ENCODE measurements at regions not wholly inside any gene's neighbourhood (a gene's known extent, or its start where the extent isn't known, plus 50 kb on each side); places are given as distances from the start of the nearest gene placed in this dataset.

DNA sequence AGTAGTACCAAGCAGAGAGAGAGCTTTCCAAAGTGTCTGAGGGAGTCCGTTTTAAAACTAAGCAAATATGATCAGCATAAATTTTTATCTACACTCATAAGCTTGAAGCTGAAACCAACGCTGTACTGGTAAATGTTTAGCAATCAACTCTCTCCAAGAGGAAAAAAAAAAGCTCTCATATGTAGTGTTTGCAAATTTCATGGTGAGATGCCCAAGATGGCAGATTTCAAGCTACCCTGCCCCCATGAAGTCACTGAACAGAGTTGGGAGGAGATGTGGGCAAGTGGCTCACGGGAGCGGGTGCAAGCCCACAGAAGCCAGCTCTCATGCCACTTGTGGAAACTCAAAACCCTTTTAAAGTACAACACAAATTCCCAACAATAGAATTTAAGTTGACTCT is 475.8 kb downstream of the BCAT1 start:
- DNase-seq (ENCODE audit: low read depth), result no peak

DNA sequence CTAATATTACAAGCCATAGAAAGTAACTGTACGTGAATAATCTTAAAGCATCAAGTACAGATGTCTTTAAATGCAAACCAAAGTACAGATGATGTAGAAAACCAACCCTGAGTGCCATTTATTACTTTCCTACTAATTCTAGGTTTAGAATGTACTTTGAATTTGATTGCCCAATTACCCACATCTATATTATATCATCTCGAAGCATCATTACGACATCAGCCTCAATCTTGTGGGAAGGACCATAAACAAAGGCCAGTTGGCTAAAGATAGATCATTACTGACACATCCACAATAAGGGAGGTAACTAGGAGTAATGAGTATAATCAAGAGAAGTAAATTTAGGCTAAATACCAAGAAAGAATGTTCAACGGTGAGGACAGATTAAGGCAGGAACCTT is 478.9 kb downstream of the BCAT1 start:
- no peak for DNase-seq (ENCODE audit: low read depth)

DNA sequence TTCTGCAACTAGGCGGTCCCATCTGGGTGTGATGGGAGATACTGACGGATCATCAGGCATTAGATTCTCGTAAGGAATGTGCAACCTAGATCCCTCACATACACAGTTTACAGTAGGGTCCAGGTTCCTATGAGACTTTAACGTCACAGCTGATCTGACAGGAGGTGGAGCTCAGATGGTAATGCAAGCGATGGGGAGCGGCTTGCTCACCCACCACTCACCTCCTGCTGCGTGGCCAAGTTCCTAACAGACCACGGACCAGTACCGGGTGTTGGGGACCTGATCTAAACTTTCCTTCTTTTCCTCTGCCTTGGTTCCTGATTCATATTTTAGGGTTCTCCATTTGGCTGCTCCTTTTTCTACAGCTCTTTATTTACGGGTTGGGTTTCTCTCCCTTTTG is 479.8 kb downstream of the BCAT1 start:
- no peak for DNase-seq (ENCODE audit: low read depth)

DNA sequence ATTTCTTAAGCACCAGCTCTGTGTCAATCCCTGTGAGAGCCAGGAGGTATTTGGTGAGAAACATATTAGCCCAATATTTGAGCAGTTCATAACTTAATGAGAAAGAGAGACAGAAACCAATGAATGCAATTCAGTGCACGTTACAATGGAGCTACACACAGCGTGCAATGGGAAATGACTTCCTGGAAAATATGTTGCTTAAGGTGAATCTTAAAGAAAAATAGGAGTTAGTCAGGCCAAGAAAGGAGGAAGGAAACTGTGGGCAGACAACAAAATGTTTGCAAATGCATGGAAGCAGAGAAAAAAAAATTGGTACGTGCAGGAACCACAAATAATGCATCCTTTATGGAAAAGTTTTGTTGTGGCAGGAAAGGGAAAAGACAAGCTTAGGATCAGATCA is 481.7 kb downstream of the BCAT1 start:
- DNase-seq (ENCODE audit: low read depth), result no peak

DNA sequence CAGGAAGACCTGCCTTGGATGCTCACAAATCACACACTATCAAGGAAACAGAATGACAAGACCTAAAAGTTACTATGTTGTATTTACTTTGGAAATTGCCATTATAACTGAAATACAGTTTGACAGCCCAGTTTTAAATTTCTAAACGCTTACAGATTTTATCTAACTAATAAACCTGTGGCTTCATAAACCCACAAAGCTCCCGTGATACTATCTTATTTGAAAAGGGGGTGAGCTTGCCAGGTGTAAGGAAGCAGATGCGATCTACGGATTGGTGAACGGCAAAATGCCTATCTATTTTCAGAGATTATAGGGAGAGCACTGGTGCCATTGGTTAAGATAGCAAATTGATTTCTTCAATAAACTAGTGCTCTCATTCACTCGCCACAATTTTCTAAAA is 485.5 kb downstream of the BCAT1 start:
- DNase-seq (ENCODE audit: low read depth), result no peak

DNA sequence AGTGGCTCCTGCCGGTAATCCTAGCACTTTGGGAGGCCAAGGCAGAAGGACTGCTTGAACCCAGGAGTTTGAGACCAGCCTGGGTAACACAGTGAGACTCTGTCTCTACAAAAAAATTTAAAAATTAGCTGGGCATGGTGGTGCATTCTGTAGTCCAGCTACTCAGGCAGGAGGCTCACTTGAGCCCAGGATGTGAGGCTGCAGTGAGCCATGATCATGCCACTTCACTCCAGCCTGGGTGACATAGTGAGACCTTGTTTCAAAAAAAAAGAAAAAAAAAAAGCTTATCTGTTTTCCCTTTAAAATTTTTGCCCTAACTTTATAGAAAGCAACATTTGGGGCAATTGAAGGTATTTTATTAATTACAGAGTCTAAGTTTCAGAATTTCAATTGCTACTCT is 486.0 kb downstream of the BCAT1 start:
- DNase-seq (ENCODE audit: low read depth), result no peak

DNA sequence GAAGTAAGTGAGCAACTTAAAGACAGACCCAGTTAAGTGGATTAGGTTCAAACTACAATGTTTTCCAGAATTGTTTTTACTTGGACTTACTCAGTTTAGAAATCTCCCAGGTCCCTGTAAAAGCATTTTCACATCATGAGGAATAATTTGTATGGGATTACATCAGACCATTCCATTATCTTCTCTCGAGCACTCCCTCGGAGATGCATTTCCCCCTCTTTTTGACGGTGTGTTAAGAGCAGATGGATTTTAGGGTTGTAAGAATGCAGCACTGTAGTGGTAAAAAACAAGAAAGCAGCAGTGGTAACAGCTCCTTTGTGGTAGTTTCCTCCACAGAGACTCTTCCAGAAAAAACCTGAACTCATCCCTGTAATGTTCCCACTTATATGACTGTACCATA is 488.4 kb downstream of the BCAT1 start:
- no peak for DNase-seq (ENCODE audit: low read depth)

DNA sequence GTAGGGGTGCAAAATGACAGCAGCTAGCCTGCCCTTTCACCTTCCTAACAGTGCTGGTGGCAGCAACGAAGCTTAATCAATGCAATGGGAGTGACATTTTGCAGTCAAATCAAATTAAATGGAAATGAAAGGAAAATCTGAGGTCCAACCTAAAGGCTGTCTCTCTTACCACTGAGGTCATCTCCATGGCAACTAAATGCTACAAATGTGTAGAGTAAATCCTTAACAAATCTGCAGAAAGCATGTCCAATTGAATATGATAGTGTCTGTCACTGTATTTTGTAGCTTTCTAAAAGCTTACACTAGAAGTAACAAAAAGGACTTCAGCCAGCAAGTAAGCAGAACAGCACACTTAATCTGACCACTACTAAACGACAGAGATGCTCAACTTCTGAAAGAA is 488.8 kb downstream of the BCAT1 start:
- DNase-seq (ENCODE audit: low read depth), result no peak

DNA sequence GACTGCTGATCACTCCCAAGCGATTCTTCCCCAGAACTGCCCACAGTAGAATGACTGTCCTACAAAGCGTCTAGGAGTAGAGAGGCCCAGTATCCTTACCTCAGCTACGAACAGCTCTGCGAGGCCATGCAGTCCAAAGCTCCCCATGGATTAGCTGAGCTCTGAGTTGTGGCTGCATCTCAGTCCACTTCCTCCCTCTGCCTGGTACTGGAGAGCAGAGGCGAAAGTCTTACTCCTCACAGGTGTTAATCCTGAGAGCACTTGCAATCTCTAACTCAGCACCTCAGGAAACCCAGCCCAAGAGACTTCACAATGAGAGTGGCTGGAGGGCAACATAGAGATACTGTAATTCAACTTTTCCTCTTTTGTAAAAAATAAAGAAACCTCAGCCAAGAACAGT is 493.1 kb downstream of the BCAT1 start:
- DNase-seq (ENCODE audit: low read depth), result no peak

DNA sequence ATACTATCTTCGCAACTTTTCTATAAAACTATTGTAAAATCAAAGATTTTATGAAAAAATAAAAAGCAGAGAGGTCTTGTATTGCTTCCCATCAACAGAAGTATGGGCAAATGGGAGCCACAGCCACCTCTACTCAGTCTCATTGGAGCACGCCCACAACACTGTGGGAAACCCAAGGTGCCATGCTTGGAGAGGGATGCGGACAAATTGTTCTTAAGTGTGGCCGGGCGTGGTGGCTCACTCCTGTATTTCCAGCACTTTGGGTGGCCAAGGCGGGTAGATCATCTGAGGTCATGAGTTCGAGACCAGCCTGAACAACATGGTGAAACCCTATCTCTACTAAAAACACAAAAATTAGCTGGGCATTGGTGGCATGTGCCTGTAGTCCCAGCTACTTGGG is 498.2 kb upstream of the SOX5 start:
- DNase-seq (ENCODE audit: low read depth), result no peak

DNA sequence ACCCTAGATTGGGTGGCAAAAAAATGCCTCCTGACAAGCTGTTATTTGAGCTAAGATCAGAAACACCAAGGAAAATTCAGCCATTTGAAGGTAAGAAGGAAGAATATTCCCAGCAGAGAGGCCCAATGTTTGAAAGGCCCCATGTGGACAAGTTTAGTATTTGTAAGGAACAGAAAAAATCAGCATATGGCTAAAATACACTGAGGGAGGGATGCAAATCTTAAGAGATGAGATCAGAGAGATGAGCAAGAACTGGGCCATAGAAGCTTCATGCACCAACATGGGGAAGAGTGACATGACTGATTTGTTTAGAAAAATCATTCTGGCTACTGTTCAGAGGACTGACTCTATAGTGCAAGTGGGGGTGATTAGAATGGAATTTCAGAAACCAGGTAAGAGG is 496.8 kb upstream of the SOX5 start:
- no peak for DNase-seq (ENCODE audit: low read depth)

DNA sequence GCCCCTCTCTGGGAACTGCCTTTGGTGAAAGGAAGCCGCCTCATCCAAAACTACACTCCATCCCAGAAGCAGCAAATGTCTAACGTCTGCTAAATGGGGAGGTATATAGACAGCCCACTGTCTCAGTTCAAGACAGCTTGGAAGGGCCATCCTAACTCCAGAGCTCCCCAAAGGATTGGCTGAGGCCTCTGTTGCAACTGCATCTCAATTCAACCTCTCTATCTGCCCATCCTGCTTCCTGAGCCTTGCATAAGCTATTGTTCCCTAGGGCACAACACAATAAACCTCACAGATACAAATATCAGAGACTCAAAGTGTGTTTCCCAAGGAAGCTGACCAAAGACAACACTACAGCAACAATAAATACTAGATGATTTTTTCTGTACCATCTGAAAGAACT is 495.2 kb upstream of the SOX5 start:
- no peak for DNase-seq (ENCODE audit: low read depth)

DNA sequence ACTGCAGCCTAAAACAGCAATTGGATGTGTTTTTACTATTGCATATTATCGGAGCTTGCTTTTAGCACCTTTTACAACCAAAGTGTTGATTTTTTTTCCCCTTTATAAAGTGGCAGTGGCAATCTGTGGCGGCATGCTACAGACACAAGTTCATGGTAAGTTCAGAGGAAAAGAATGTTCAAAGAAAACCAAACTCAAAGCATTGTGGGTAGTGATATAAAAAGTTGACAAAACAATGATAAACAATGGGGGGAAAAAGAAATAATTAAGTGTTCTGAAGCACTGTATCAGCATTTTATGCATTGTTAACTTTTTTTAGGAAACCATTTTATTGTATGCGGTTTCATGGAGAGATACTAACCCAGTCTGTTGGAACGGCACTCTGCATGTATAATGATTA is 492.0 kb upstream of the SOX5 start:
- DNase-seq (ENCODE audit: low read depth), result no peak

DNA sequence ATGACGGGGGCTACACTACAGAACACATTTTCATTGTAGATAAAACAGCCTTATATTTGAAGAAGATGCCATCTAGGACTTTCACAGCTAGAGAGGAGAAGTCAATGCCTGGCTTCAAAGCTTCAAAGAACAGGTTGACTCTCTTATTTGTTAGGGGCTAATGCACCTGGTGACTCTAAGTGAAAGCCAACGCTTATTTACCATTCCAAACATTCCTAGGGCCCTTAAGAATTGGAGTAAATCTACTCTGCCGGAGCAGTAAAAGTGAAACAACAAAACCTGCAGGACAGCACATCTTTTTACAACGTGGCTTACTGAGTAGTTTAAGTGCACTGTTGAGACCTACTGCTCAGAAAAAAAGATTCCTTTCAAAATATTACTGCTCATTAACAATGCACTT is 487.2 kb upstream of the SOX5 start:
- no peak for DNase-seq (ENCODE audit: low read depth)

DNA sequence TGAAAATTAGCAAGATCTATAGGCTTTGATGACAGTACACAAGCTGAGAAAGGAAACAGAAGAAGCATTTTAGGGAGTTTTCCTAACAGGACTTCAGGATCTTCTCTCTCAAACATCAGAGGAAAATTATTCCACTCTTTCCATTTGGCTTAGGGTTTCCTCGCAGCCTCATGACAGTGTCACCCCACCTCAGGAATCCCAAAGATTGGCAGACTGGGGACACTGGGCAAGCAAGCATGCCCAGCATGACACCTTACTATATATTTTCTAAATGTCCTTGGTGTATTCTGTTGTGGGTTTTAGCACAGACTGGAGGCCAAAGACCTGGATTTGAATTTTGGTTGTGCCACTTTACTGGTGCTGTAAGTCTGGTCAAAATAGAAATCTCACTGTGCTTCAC is 482.4 kb upstream of the SOX5 start:
- DNase-seq (ENCODE audit: low read depth), result no peak

DNA sequence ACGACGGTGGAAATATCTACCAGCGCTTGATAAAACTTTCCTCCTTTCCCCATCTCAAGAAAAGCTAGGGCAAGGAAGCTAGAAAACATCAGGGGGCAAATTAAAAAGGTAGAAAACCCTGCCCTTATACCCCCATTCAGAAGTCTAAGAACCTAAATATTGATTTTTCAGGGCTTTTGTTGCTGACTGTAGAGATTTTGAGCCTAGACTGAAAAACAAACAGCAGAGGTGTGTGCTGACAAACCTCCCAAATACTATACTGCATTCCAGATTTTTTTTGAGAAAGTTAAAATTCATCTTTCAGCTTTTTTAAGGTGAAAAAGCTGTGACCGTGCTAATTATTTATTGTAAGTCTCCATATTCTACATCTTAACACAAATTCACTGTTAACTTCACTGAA is 478.3 kb upstream of the SOX5 start:
- DNase-seq (ENCODE audit: low read depth), result no peak

DNA sequence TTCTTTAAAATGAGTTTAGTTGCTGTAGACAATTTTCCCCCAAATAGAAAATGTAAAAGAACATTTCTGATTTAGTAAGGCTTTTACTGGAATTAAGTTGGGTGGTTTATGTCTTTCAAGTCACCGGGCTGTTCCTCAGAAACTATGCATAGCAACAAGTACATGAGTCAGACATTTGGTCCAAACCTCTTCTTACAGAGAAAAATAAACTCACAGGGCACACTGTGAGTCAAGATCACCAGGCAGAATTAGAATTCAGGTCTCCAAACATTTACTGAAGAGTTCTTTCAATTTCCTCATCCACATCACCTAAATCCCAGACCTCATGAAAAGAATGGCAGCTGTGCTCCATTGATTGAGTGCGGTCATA is 476.1 kb upstream of the SOX5 start:
- DNase-seq (ENCODE audit: low read depth), result no peak

DNA sequence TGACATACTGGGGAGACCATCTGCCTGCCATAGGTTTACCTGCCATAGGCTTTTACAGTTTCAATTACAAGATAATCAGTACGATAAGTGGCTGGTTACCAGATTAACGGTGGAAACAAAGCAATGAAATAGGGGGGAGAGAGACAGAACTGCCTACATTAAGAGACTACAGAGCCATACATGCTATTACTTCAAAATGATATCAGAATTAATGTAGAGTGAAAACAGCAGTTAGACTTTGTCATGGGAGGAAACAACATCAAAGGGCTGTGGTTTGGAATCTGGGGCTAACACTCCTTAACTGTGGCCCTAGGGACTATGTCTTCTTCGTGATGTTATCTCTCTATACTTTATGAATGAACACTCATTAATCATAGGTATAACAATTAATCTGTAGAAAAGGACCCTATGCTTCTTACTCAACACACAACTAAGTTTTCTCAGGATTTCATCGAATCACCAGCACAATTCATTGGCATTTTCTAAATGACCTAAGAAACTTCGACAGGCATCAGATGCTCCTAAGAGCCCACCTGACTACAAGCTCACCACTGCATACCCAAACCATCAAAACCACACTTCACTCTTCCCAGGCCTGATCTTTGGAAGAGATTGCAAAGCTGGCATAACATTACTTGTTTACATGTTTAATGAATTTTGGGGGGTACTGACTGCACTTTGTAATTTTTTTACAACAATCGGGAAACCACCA is 475.6 kb upstream of the SOX5 start:
- no peak for DNase-seq (ENCODE audit: low read depth)

DNA sequence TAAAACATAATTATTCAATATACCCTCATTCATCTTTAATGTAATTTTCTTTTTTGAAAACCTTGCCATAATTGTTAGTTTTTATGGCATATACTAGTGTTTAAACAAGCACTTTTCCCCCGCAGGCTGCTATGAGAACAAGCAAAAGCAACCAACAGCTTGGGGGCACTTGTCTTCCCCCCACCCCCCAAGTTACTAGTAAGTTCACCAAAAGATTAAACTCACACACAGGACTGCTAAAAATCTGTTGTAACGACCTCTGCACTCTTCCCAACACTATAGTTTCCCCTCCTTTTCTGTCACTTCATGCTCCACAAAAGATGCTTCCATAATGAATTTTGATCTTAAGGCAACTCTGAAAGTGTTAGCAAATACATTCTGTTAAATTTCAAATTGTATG is 474.9 kb upstream of the SOX5 start:
- no peak for DNase-seq (ENCODE audit: low read depth)

DNA sequence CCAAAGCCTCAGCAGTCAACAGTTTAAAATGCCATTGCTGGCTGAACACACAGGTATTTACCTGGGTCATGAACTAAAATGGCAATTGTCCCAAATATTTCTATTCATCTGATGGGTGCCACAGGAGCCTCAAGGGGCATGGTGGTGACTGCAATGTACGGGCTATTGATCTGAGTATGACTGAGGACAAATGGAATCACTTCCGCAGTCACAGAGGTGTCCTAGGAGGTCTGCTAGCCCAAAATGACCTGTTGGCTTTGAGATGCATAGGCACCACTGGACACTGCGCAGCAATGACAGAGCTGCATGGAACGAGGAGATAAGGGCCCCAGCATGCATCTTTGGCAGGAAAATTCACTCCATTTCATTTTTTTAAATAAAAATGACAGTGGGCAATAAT is 474.1 kb upstream of the SOX5 start:
- DNase-seq (ENCODE audit: low read depth), result no peak

DNA sequence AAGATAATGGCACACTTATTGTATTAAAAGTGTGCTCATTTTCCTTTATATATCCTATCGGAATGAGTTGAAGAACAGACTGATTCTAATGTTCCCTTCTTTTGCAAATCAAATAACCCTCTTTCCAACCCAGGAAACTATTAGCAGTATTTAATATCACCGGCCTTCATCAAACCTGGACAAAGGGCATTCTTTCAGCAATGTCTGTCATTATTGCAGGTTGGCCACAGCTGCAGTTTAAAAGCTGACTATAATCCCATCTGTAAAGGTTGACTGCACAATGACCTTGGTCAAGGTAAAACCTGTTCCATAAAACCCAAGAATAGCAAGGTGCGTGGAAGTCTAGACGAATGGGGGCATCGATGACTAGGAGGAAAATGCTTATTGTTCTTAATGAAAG is 472.3 kb upstream of the SOX5 start:
- DNase-seq (ENCODE audit: low read depth), result no peak

DNA sequence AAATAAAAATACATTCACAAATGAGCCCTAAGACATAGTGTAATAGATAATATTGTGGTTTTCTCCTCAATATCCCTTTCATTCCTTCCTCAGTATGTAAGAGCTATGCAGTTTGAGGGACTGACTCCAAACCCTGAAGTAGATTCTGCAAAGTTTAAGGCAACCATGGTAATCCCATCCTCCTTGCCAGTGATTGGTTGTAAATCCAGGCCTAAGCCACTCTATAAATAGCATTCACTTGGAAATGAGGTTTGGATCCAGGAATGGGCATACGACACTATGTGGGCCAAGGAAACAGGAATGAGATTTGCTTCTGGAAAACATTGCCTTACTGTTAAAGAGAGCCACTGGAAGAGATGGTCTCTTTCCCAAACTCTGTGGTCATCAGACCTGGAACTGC is 468.7 kb upstream of the SOX5 start:
- DNase-seq (ENCODE audit: low read depth), result no peak

DNA sequence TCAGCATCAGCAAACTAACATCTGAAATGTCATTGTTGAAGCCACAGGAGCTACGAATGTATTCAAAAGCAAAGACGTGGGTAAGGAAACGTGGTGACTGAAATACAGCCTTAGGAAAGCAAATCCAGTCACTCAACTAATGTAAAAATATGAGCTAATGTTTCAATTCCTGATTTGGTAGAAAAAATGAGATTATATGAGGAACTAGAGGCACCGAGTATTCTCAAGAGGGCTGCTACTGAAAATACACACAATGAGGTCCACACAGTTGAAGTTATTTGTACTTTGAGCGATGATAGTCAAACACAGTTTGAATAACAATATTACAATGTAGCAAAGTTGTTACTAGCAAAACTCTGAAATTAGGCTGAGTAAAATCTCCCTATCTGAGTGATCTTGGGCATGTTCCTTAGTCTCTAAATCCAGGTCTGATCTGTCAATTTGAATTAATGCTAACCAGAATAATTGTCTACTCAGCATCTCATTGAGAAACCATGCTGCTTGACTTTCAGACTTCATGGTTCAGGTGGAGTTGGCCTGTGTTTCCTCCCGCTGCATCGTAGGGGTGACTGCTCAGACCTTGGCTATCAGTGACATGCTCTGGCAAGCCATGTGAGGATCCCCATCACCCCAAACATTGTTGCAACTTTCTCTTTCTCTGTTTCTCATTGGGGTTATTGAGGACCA is 467.1 kb upstream of the SOX5 start:
- no peak for DNase-seq (ENCODE audit: low read depth)

DNA sequence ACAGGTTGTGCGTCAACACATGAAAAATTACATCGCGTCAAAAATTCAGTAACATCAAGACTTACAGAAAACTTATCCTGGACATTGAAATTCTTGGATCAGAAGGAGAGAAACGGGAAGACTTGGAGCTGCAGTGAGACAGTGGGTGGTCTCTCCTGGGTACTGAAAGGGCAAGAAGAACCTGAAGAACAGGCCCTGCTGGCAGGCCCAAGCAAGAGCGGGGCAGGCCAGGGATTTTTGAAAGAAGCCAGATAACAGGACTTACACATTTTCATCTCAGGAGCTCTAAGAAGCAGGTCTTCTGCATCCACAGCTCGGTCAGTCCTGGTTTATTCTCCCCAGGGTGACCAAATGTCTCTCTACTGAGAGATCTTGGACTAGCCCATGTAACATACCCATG is 466.5 kb upstream of the SOX5 start:
- no peak for DNase-seq (ENCODE audit: low read depth)

Measured in forelimb muscle (tissue), 1 donor.